ENCODE measurements at regions not wholly inside any gene's neighbourhood (a gene's known extent, or its start where the extent isn't known, plus 50 kb on each side); places are given as distances from the start of the nearest gene placed in this dataset.

GRCh38 chr7:117961235-117961634, 88.0 kb upstream of the CTTNBP2 start:
- H2BK5ac ChIP-seq (ENCODE audit: low read depth, low read length, poor library complexity, severe bottlenecking), result no peak overlapping the region
- POLR2A ChIA-PET (ENCODE audit: unreplicated experiment), result no interaction called here
- intact Hi-C loops (cut with micrococcal nuclease) (no loop called here), dilution Hi-C loops (cut with HindIII; ENCODE audit: low sequenced_read_pairs, unreplicated experiment) (no loop called here), in situ Hi-C loops (cut with MboI; ENCODE audit: low sequenced_read_pairs) (no loop called here)
- H3K4me3 ChIP-seq (ENCODE audit: insufficient read depth, low read depth, low read length), result no peak overlapping the region
- no peaks in the 10 kb centered on the region for H3K9me1 ChIP-seq (ENCODE audit: insufficient read depth, low read length)
- H2AFZ ChIP-seq (replicated peaks; ENCODE audit: low read length, poor library complexity), result no peak overlapping the region
- no peaks in the 10 kb centered on the region for H4K20me1 ChIP-seq (ENCODE audit: insufficient read depth, low read length)
- WGBS, 2 experiments (ENCODE audit: extremely low coverage in 2 of 2, insufficient read length in 1 of 2), result no CpG with 5 or more reads among the region's 4 CpGs
- H3K27ac ChIP-seq (ENCODE audit: insufficient read depth, low read length), result no peak overlapping the region
- ATAC-seq (ENCODE audit: low read depth) (no peak), DNase-seq (no peak)
- H3K23ac ChIP-seq (ENCODE audit: low read depth, low read length), result no peak overlapping the region
- H2AK9ac ChIP-seq (replicated peaks; ENCODE audit: low read depth, low read length, poor library complexity), result no peak overlapping the region
- no peaks in the 10 kb centered on the region for H3K27me3 ChIP-seq (ENCODE audit: control insufficient read depth, insufficient read depth, low read length)
- H3K9me3 ChIP-seq (ENCODE audit: control insufficient read depth, insufficient read depth, low read length), result no peaks in the 10 kb centered on the region
- H3K14ac ChIP-seq (replicated peaks; ENCODE audit: low read depth, low read length), result no peak overlapping the region
- BruUV-seq (replicated peaks), result no TSS peak
- H4K5ac ChIP-seq (ENCODE audit: low read depth, low read length), result no peak overlapping the region
- H3K36me3 ChIP-seq (ENCODE audit: control insufficient read depth, insufficient read depth, low read length), result no peaks in the 10 kb centered on the region
- no peak overlapping the region for H3K4ac ChIP-seq (ENCODE audit: low read depth, low read length)
- no peak overlapping the region for H2BK20ac ChIP-seq (ENCODE audit: low read depth, low read length)
- H2BK15ac ChIP-seq (ENCODE audit: low read depth, low read length), result no peak overlapping the region
- no peak for TF ChIP-seq CEBPB (IDR thresholded peaks at IDR 0.05; ENCODE audit: low read depth, low read length)
- TF ChIP-seq RFX5 (IDR thresholded peaks at IDR 0.05; ENCODE audit: low read depth, low read length), result no peak
- TF ChIP-seq RCOR1 (IDR thresholded peaks at IDR 0.05; ENCODE audit: insufficient replicate concordance, low read length), result no peak
- no peak for TF ChIP-seq USF2 (IDR thresholded peaks at IDR 0.05; ENCODE audit: low read depth, low read length)
- no peak for TF ChIP-seq ELK1 (IDR thresholded peaks at IDR 0.05; ENCODE audit: borderline replicate concordance, low read depth, low read length)
- no peak for TF ChIP-seq NFE2L2 (IDR thresholded peaks at IDR 0.05; ENCODE audit: low read depth, low read length)
- no peak for TF ChIP-seq MXI1 (IDR thresholded peaks at IDR 0.05; ENCODE audit: borderline replicate concordance, low read depth, low read length)
- TF ChIP-seq CTCF (conservative IDR thresholded peaks at IDR 0.05; ENCODE audit: low read depth, low read length), result no peak
- TF ChIP-seq FOS (IDR thresholded peaks at IDR 0.05; ENCODE audit: low read depth, low read length), result no peak
- TF ChIP-seq SMC3 (IDR thresholded peaks at IDR 0.05; ENCODE audit: low read depth, low read length), result no peak
- no peak for TF ChIP-seq RAD21 (IDR thresholded peaks at IDR 0.05; ENCODE audit: low read length)
- TF ChIP-seq POLR2A (IDR thresholded peaks at IDR 0.05; ENCODE audit: low read depth, low read length), result no peak
- TF ChIP-seq MAFK (IDR thresholded peaks at IDR 0.05; ENCODE audit: low read depth, low read length), result no peak
- TF ChIP-seq MAZ (IDR thresholded peaks at IDR 0.05; ENCODE audit: borderline replicate concordance, low read depth, low read length), result no peak
- TF ChIP-seq CHD1 (IDR thresholded peaks at IDR 0.05; ENCODE audit: low read depth, low read length), result no peak
- TF ChIP-seq BHLHE40 (IDR thresholded peaks at IDR 0.05; ENCODE audit: low read depth, low read length), result no peak
- H4K8ac ChIP-seq (ENCODE audit: low read depth in 2 of 2, low read length in 2 of 2), result no peak overlapping the region
- no peak overlapping the region for H4K91ac ChIP-seq (ENCODE audit: insufficient read depth, low read depth, low read length)
- no peak overlapping the region for H2BK120ac ChIP-seq (ENCODE audit: low read depth, low read length)
- no peak overlapping the region for H3K4me2 ChIP-seq (ENCODE audit: low read depth, low read length)
- H3K18ac ChIP-seq (ENCODE audit: low read depth, low read length), result no peak overlapping the region
- no peaks in the 10 kb centered on the region for H3K4me1 ChIP-seq (ENCODE audit: control insufficient read depth, insufficient read depth, low read length)
- no peak overlapping the region for H2AK5ac ChIP-seq (ENCODE audit: low read depth, low read length)
- no peaks in the 10 kb centered on the region for H3K79me1 ChIP-seq (ENCODE audit: low read depth in 1 of 2, low read length in 2 of 2)
- H3K56ac ChIP-seq (ENCODE audit: extremely low read depth, insufficient read depth, low read length), result no peak overlapping the region
- H3K9ac ChIP-seq (ENCODE audit: low read depth, low read length), result no peak overlapping the region
- CTCF ChIA-PET, result interaction anchor here (0.6 to 1.0 kb wide), 2 partner anchors 11 to 55 kb away, joined by 7 to 8 read pairs; no protein-coding TSS in a partner anchor

Data from IMR-90 (cell line).